Neural progenitor cell (in vitro differentiated cells): ENCODE measurements at regions not wholly inside any gene's neighbourhood (a gene's known extent, or its start where the extent isn't known, plus 50 kb on each side); places are given as distances from the start of the nearest gene placed in this dataset.

Experiments used
- CTCF ChIP-seq: fragments of 200-600 bp; sonication (generic); IDR thresholded peaks from 2 replicates; pipeline ENCODE4 v1.5.1; 2017; ENCODE audit warnings: antibody characterized with exemption, mild to moderate bottlenecking
- EZH2phosphoT487 ChIP-seq: fragments of 200-600 bp; sonication (generic); IDR thresholded peaks from 2 replicates; pipeline ENCODE4 v1.6.1; 2017; ENCODE audit warnings: antibody characterized with exemption

- no peak for TF ChIP-seq CTCF
- TF ChIP-seq EZH2phosphoT487, result no peak
Measured at GRCh38 chr6:37103169-37104039, 66.5 kb upstream of the PIM1 start.
